H9 (cell line): ENCODE measurements at regions not wholly inside any gene's neighbourhood (a gene's known extent, or its start where the extent isn't known, plus 50 kb on each side); places are given as distances from the start of the nearest gene placed in this dataset.

Experiments used
- DNase-seq: peaks from one replicate; pipeline ENCODE4 v3.0.0-alpha.2; 2017
- H2AFZ ChIP-seq: one replicate; pipeline ENCODE4 v1.6.1; 2013; ENCODE audit warnings: mild to moderate bottlenecking, low read length, control low read depth, moderate library complexity
- H2AK5ac ChIP-seq: 2 replicates; pipeline ENCODE4 v1.6.1; 2013; ENCODE audit warnings: low read length, control low read depth, mixed read lengths; ENCODE audit not compliant: insufficient read length
- H2BK120ac ChIP-seq: one replicate; pipeline ENCODE4 v1.6.1; 2013; ENCODE audit warnings: low read depth, mild to moderate bottlenecking, low read length, control low read depth, inconsistent platforms; ENCODE audit not compliant: poor library complexity, severe bottlenecking
- H2BK12ac ChIP-seq: 2 replicates; pipeline ENCODE4 v1.6.1; 2013; ENCODE audit warnings: low read length, control low read depth, mixed read lengths, low read depth; ENCODE audit not compliant: insufficient read length
- H2BK15ac ChIP-seq: 2 replicates; pipeline ENCODE4 v1.6.1; 2013; ENCODE audit warnings: low read depth, low read length, control low read depth
- H2BK20ac ChIP-seq: one replicate; pipeline ENCODE4 v1.6.1; 2013; ENCODE audit warnings: low read depth, mild to moderate bottlenecking, low read length, control low read depth, inconsistent platforms; ENCODE audit not compliant: poor library complexity, severe bottlenecking
- H2BK5ac ChIP-seq: 2 replicates; pipeline ENCODE4 v1.6.1; 2013; ENCODE audit warnings: low read length, control low read depth, mixed read lengths; ENCODE audit not compliant: insufficient read length
- H3K14ac ChIP-seq: 2 replicates; pipeline ENCODE4 v1.6.1; 2013; ENCODE audit warnings: low read length, control low read depth; ENCODE audit not compliant: insufficient read depth
- H3K18ac ChIP-seq: 2 replicates; pipeline ENCODE4 v1.6.1; 2013; ENCODE audit warnings: low read depth, mild to moderate bottlenecking, mixed read lengths, low read length, control low read depth; ENCODE audit not compliant: insufficient read length
- H3K23ac ChIP-seq: 2 replicates; pipeline ENCODE4 v1.6.1; 2013; ENCODE audit warnings: low read length, control low read depth, mixed read lengths, low read depth; ENCODE audit not compliant: insufficient read length
- H3K23me2 ChIP-seq: 2 replicates; pipeline ENCODE4 v1.6.1; 2013; ENCODE audit warnings: low read depth, mild to moderate bottlenecking, mixed read lengths, low read length, control low read depth; ENCODE audit not compliant: insufficient read length, poor library complexity, severe bottlenecking
- H3K27ac ChIP-seq: 2 replicates; pipeline ENCODE4 v1.5.1; 2013; ENCODE audit warnings: low read length, control low read depth, mixed read lengths, low read depth; ENCODE audit not compliant: insufficient read length
- H3K27me3 ChIP-seq: 2 replicates; pipeline ENCODE4 v1.6.1; 2013; ENCODE audit warnings: low read length, control low read depth, inconsistent platforms; ENCODE audit not compliant: insufficient read depth
- H3K4ac ChIP-seq: 2 replicates; pipeline ENCODE4 v1.6.1; 2013; ENCODE audit warnings: low read depth, mild to moderate bottlenecking, control low read depth, inconsistent platforms, low read length, moderate library complexity
- H3K4me1 ChIP-seq: 2 replicates; pipeline ENCODE4 v1.6.1; 2013; ENCODE audit warnings: low read length, control low read depth, inconsistent platforms; ENCODE audit not compliant: insufficient read depth
- H3K4me2 ChIP-seq: 2 replicates; pipeline ENCODE4 v1.6.1; 2013; ENCODE audit warnings: low read length, control low read depth, mixed read lengths; ENCODE audit not compliant: insufficient read length, insufficient read depth
- H3K56ac ChIP-seq: 2 replicates; pipeline ENCODE4 v1.6.1; 2013; ENCODE audit warnings: low read depth, mild to moderate bottlenecking, mixed read lengths, low read length, control low read depth; ENCODE audit not compliant: insufficient read length
- H3K79me1 ChIP-seq: 2 replicates; pipeline ENCODE4 v1.6.1; 2013; ENCODE audit warnings: low read depth, mild to moderate bottlenecking, moderate library complexity, low read length, control low read depth, inconsistent platforms; ENCODE audit not compliant: insufficient read depth, poor library complexity, severe bottlenecking
- H3K79me2 ChIP-seq: 2 replicates; pipeline ENCODE4 v1.6.1; 2013; ENCODE audit warnings: low read length, control low read depth, inconsistent platforms; ENCODE audit not compliant: insufficient read depth
- H3K9ac ChIP-seq: 2 replicates; pipeline ENCODE4 v1.6.1; 2013; ENCODE audit warnings: low read length, control low read depth, mixed read lengths; ENCODE audit not compliant: insufficient read length; ENCODE audit errors: extremely low read depth
- H3K9me3 ChIP-seq: one replicate; pipeline ENCODE4 v1.6.1; 2013; ENCODE audit warnings: low read depth, low read length, inconsistent platforms; ENCODE audit not compliant: control insufficient read depth
- H3T11ph ChIP-seq: one replicate; pipeline ENCODE4 v1.6.1; 2013; ENCODE audit warnings: mild to moderate bottlenecking, low read length, control low read depth, inconsistent platforms
- H4K20me1 ChIP-seq: one replicate; pipeline ENCODE4 v1.6.1; 2013; ENCODE audit not compliant: control insufficient read depth, insufficient read length, insufficient read depth
- H4K5ac ChIP-seq: 2 replicates; pipeline ENCODE4 v1.6.1; 2013; ENCODE audit warnings: low read depth, mild to moderate bottlenecking, mixed read lengths, low read length, control low read depth; ENCODE audit not compliant: insufficient read length
- H4K8ac ChIP-seq: replicated peaks from 2 replicates; pipeline ENCODE4 v1.6.1; 2013; ENCODE audit warnings: low read length, control low read depth, mixed read lengths, low read depth; ENCODE audit not compliant: insufficient read length
- H4K91ac ChIP-seq: 2 replicates; pipeline ENCODE4 v1.6.1; 2013; ENCODE audit warnings: low read depth, mild to moderate bottlenecking, moderate library complexity, mixed read lengths, low read length, control low read depth; ENCODE audit not compliant: insufficient read length
- H3K27ac Mint-ChIP-seq, 3 experiments: 2 replicates in 2 of 3; 3 replicates in 1 of 3; pipeline ENCODE4 v1.8.0; 2020 to 2021; ENCODE audit warnings: mixed read lengths in 3 of 3, mild to moderate bottlenecking in 1 of 3, moderate library complexity in 1 of 3
- H3K27me3 Mint-ChIP-seq: 2 replicates; pipeline ENCODE4 v1.8.0; 2021; ENCODE audit warnings: low read depth, mild to moderate bottlenecking, moderate library complexity, mixed read lengths
- H3K36me3 Mint-ChIP-seq, 3 experiments: 2 replicates in 2 of 3; 3 replicates in 1 of 3; pipeline ENCODE4 v1.8.0; 2020 to 2021; ENCODE audit warnings: low read depth in 3 of 3, mixed read lengths in 3 of 3; ENCODE audit not compliant: insufficient read depth in 1 of 3
- H3K4me1 Mint-ChIP-seq, 2 experiments: 2 replicates each; pipeline ENCODE4 v1.8.0; 2020; ENCODE audit warnings: mixed read lengths in 2 of 2
- H3K4me3 Mint-ChIP-seq, 2 experiments: 2 replicates in 1 of 2; 3 replicates in 1 of 2; pipeline ENCODE4 v1.8.0; 2020 to 2021; ENCODE audit warnings: mild to moderate bottlenecking in 2 of 2, mixed read lengths in 2 of 2, moderate library complexity in 1 of 2
- H3K9me3 Mint-ChIP-seq, 2 experiments: 2 replicates in 1 of 2; 3 replicates in 1 of 2; pipeline ENCODE4 v1.8.0; 2020; ENCODE audit warnings: mild to moderate bottlenecking in 2 of 2, mixed read lengths in 2 of 2, moderate library complexity in 1 of 2
- WGBS: extraction: QIAGEN DNeasy Blood & Tissue Kit; methylation state at CpG from one replicate; pipeline ENCODE4 v1.1.7; 2013; ENCODE audit warnings: missing lambda C conversion rate, low lambda C conversion rate, mixed read lengths; ENCODE audit not compliant: insufficient read length; ENCODE audit errors: extremely low coverage; 5-methylcytosine and 5-hydroxymethylcytosine counted together
- TF ChIP-seq, protein P1 (sequence below): fragments of 200-600 bp; sonication (generic); conservative IDR thresholded peaks from 3 replicates; pipeline ENCODE4 v1.8.0; 2021; ENCODE audit warnings: antibody characterized with exemption, mild to moderate bottlenecking

DNA sequence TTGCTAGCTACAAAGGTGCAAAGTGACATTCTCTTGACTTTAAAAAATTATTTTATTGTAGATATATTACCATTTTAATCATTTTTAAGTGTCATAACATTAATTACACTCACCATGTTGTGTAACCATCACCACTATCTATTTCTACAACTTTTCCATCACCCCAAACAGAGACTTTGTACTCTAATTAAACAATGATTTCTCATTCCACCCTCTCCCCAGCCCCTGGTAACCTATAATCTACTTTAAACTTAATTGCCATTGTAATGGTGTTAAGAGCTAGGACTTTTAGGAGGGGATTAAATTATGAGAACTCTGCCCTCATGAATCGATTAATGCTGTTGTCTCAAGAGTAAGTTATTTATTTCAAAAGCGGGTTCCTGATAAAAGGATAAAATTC, 352.9 kb upstream of the SEL1L start:
- H3K9me3 Mint-ChIP-seq: no peaks in the 10 kb centered on the region; a peak in 1 of 5 replicates
- Histone ChIP-seq H3T11ph (no peak overlapping the region), H3K4me2 (no peak overlapping the region), H3K14ac (no peak overlapping the region), H3K79me1 (no peaks in the 10 kb centered on the region), H3K79me2 (no peaks in the 10 kb centered on the region), H4K8ac (no peak overlapping the region), H3K4me1 (no peaks in the 10 kb centered on the region), H2BK5ac (no peak overlapping the region), H4K91ac (no peak overlapping the region), H3K56ac (no peak overlapping the region), H4K20me1 (no peaks in the 10 kb centered on the region), H2BK15ac (no peak overlapping the region), H3K9me3 (no peaks in the 10 kb centered on the region), H4K5ac (no peak overlapping the region), H3K4ac (no peak overlapping the region), H2BK20ac (no peak overlapping the region), H3K9ac (no peak overlapping the region), H2BK120ac (no peak overlapping the region), H2AFZ (no peak overlapping the region), H3K18ac (no peak overlapping the region), H3K23ac (no peak overlapping the region), H2BK12ac (no peak overlapping the region), H3K23me2 (no peaks in the 10 kb centered on the region), H3K27ac (no peak overlapping the region), H2AK5ac (no peak overlapping the region), H3K27me3 (no peaks in the 10 kb centered on the region)
- H3K36me3 Mint-ChIP-seq: no peaks in the 10 kb centered on the region
- peaks cover 0 to 3% of the 10 kb centered on the region in 2 experiments; a peak in 1 of 4 replicates for H3K4me1 Mint-ChIP-seq
- H3K4me3 Mint-ChIP-seq: no peak overlapping the region
- H3K27me3 Mint-ChIP-seq: no peaks in the 10 kb centered on the region
- no peak overlapping the region for H3K27ac Mint-ChIP-seq
- TF ChIP-seq, protein P1, sequence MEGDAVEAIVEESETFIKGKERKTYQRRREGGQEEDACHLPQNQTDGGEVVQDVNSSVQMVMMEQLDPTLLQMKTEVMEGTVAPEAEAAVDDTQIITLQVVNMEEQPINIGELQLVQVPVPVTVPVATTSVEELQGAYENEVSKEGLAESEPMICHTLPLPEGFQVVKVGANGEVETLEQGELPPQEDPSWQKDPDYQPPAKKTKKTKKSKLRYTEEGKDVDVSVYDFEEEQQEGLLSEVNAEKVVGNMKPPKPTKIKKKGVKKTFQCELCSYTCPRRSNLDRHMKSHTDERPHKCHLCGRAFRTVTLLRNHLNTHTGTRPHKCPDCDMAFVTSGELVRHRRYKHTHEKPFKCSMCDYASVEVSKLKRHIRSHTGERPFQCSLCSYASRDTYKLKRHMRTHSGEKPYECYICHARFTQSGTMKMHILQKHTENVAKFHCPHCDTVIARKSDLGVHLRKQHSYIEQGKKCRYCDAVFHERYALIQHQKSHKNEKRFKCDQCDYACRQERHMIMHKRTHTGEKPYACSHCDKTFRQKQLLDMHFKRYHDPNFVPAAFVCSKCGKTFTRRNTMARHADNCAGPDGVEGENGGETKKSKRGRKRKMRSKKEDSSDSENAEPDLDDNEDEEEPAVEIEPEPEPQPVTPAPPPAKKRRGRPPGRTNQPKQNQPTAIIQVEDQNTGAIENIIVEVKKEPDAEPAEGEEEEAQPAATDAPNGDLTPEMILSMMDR: no peak
- DNase-seq: no peak
- WGBS: no CpG with 5 or more reads among the region's 2 CpGs
